Fibroblast of lung (primary cell): ENCODE measurements at regions not wholly inside any gene's neighbourhood (a gene's known extent, or its start where the extent isn't known, plus 50 kb on each side); places are given as distances from the start of the nearest gene placed in this dataset.
A peak's percentile ranks its signal among the peaks of the same experiment; 100 is the strongest.

Source experiments
- DNase-seq, 2 donors: peaks; one replicate each; pipeline versions ENCODE4 v3.0.0 to v3.0.0-alpha.2; 2010; ENCODE audit warnings: low read depth in 2 of 2
- H2AFZ ChIP-seq: 2 replicates; pipeline ENCODE4 v1.5.1; 2012; ENCODE audit warnings: low read length, control low read depth, inconsistent platforms
- H3K27ac ChIP-seq: 2 replicates; pipeline ENCODE4 v1.5.1; 2011; ENCODE audit warnings: low read length, control low read depth; ENCODE audit not compliant: insufficient read depth
- H3K27me3 ChIP-seq: 2 replicates; pipeline ENCODE4 v1.5.1; 2011; ENCODE audit warnings: mild to moderate bottlenecking, low read length; ENCODE audit not compliant: control insufficient read depth, insufficient read depth
- H3K36me3 ChIP-seq: 2 replicates; pipeline ENCODE4 v1.5.1; 2011; ENCODE audit warnings: low read length; ENCODE audit not compliant: control insufficient read depth, insufficient read depth
- H3K4me1 ChIP-seq: 2 replicates; pipeline ENCODE4 v1.5.1; 2011; ENCODE audit warnings: low read length; ENCODE audit not compliant: control insufficient read depth, insufficient read depth; ENCODE audit errors: extremely low read depth
- H3K4me2 ChIP-seq: 2 replicates; pipeline ENCODE4 v1.5.1; 2011; ENCODE audit warnings: low read length, control low read depth; ENCODE audit not compliant: insufficient read depth; ENCODE audit errors: extremely low read depth
- H3K4me3 ChIP-seq, 4 experiments: fragments of 200-600 bp in 1 of 4; sonication (generic) in 1 of 4; replicated peaks in 1 of 4; 2 replicates each; pipeline ENCODE4 v1.5.1; 2011 to 2016; ENCODE audit warnings: low read length in 4 of 4, low read depth in 3 of 4, mild to moderate bottlenecking in 3 of 4, control low read depth in 2 of 4, inconsistent platforms in 1 of 4, mixed read lengths in 1 of 4; ENCODE audit not compliant: insufficient read depth in 1 of 4; ENCODE audit errors: control extremely low read depth in 1 of 4
- H3K79me2 ChIP-seq: 2 replicates; pipeline ENCODE4 v1.5.1; 2012; ENCODE audit warnings: mild to moderate bottlenecking, low read length, inconsistent platforms; ENCODE audit not compliant: control insufficient read depth, insufficient read depth
- H3K9ac ChIP-seq: 2 replicates; pipeline ENCODE4 v1.5.1; 2011; ENCODE audit warnings: mild to moderate bottlenecking, low read length, control low read depth; ENCODE audit not compliant: insufficient read depth
- H3K9me3 ChIP-seq: 2 replicates; pipeline ENCODE4 v1.5.1; 2012; ENCODE audit warnings: low read depth, low read length; ENCODE audit not compliant: control insufficient read depth, insufficient read depth
- H4K20me1 ChIP-seq: 2 replicates; pipeline ENCODE4 v1.5.1; 2011; ENCODE audit warnings: low read length; ENCODE audit not compliant: control insufficient read depth, insufficient read depth; ENCODE audit errors: extremely low read depth
- CTCF ChIP-seq, 2 donors: IDR thresholded peaks in 1 of 2; conservative IDR thresholded peaks in 1 of 2; 1 replicate in 1 of 2; 2 replicates in 1 of 2; pipeline ENCODE4 v1.5.1; 2011 to 2012; ENCODE audit warnings: low read length in 2 of 2, control low read depth in 1 of 2, inconsistent platforms in 1 of 2, low read depth in 1 of 2, mild to moderate bottlenecking in 1 of 2
- EZH2 ChIP-seq: IDR thresholded peaks from 2 replicates; pipeline ENCODE4 v1.5.1; 2012; ENCODE audit warnings: low read length, control low read depth, mild to moderate bottlenecking; ENCODE audit errors: missing control alignments

- no peak overlapping the region for H3K4me2 ChIP-seq
- no peaks in the 10 kb centered on the region for H4K20me1 ChIP-seq
- H3K27me3 ChIP-seq = no peaks in the 10 kb centered on the region
- no peaks in the 10 kb centered on the region for H3K36me3 ChIP-seq
- H3K27ac ChIP-seq = no peak overlapping the region
- H2AFZ ChIP-seq = no peak overlapping the region
- H3K4me3 ChIP-seq = no peak overlapping the region
- no peaks in the 10 kb centered on the region for H3K4me1 ChIP-seq
- no peaks in the 10 kb centered on the region for H3K79me2 ChIP-seq
- DNase-seq = peak in 1 of 2 donors; percentile 15
- TF ChIP-seq CTCF (conservative IDR thresholded peaks at IDR 0.05 in 1 of 2, IDR thresholded peaks at IDR 0.05 in 1 of 2; ENCODE audit: low read depth in 1 of 2, low read length in 2 of 2) (no peak), EZH2 (no peak)
- H3K9me3 ChIP-seq = no peaks in the 10 kb centered on the region
- H3K9ac ChIP-seq = no peak overlapping the region
Measured at GRCh38 chr2:16537347-16537746, 128.3 kb downstream of the CYRIA start.

- Histone ChIP-seq H2AFZ (no peak overlapping the region), H3K9ac (no peak overlapping the region), H3K4me2 (no peak overlapping the region), H4K20me1 (no peaks in the 10 kb centered on the region), H3K27ac (no peak overlapping the region), H3K27me3 (no peaks in the 10 kb centered on the region), H3K79me2 (no peaks in the 10 kb centered on the region), H3K36me3 (no peaks in the 10 kb centered on the region), H3K4me3 (no peak overlapping the region), H3K4me1 (no peaks in the 10 kb centered on the region), H3K9me3 (no peaks in the 10 kb centered on the region)
- no peak for TF ChIP-seq EZH2
- no peak for TF ChIP-seq CTCF (conservative IDR thresholded peaks at IDR 0.05 in 1 of 2, IDR thresholded peaks at IDR 0.05 in 1 of 2; ENCODE audit: low read depth in 1 of 2, low read length in 2 of 2)
- no peak for DNase-seq
Measured at GRCh38 chr2:16526193-16526592, 139.4 kb downstream of the CYRIA start.

- Histone ChIP-seq H4K20me1 (no peaks in the 10 kb centered on the region), H2AFZ (no peak overlapping the region), H3K27me3 (no peaks in the 10 kb centered on the region), H3K4me2 (no peak overlapping the region), H3K36me3 (no peaks in the 10 kb centered on the region), H3K9ac (no peak overlapping the region), H3K27ac (no peak overlapping the region), H3K4me3 (no peak overlapping the region), H3K9me3 (no peaks in the 10 kb centered on the region), H3K79me2 (no peaks in the 10 kb centered on the region), H3K4me1 (no peaks in the 10 kb centered on the region)
- no peak for DNase-seq
- no peak for TF ChIP-seq EZH2
- TF ChIP-seq CTCF (conservative IDR thresholded peaks at IDR 0.05 in 1 of 2, IDR thresholded peaks at IDR 0.05 in 1 of 2; ENCODE audit: low read depth in 1 of 2, low read length in 2 of 2) = peak; percentile 42 to 46
Measured at GRCh38 chr2:16525265-16525887, 140.3 kb downstream of the CYRIA start.
